GM12872 (cell line): ENCODE measurements at regions not wholly inside any gene's neighbourhood (a gene's known extent, or its start where the extent isn't known, plus 50 kb on each side); places are given as distances from the start of the nearest gene placed in this dataset.

ENCODE experiments used
- TF ChIP-seq, protein P1 (sequence below): IDR thresholded peaks from 3 replicates; pipeline ENCODE4 v1.5.1; 2011; ENCODE audit warnings: low read depth, mild to moderate bottlenecking, low read length, moderate library complexity; ENCODE audit not compliant: insufficient read depth

DNA sequence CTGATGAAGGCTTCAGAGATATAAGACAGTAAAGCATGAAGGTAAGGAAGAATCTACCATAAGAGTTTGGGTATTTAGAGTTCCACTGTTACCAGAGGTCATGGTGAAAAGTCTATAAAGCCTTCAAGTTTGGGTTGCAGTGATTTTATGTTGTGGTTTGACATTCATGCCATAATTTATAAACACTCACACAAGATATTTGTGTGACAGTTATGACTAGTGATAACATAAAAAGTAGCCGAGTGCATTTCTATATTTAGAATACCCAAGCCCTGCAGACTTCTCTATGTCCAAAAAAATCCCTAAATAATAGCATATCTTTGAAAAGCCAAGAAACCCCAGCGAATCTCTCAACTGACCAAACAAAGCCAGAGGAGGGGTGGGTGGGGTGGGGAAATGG is 229.9 kb downstream of the CXCL12 start:
- TF ChIP-seq, protein P1, sequence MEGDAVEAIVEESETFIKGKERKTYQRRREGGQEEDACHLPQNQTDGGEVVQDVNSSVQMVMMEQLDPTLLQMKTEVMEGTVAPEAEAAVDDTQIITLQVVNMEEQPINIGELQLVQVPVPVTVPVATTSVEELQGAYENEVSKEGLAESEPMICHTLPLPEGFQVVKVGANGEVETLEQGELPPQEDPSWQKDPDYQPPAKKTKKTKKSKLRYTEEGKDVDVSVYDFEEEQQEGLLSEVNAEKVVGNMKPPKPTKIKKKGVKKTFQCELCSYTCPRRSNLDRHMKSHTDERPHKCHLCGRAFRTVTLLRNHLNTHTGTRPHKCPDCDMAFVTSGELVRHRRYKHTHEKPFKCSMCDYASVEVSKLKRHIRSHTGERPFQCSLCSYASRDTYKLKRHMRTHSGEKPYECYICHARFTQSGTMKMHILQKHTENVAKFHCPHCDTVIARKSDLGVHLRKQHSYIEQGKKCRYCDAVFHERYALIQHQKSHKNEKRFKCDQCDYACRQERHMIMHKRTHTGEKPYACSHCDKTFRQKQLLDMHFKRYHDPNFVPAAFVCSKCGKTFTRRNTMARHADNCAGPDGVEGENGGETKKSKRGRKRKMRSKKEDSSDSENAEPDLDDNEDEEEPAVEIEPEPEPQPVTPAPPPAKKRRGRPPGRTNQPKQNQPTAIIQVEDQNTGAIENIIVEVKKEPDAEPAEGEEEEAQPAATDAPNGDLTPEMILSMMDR, result no peak

DNA sequence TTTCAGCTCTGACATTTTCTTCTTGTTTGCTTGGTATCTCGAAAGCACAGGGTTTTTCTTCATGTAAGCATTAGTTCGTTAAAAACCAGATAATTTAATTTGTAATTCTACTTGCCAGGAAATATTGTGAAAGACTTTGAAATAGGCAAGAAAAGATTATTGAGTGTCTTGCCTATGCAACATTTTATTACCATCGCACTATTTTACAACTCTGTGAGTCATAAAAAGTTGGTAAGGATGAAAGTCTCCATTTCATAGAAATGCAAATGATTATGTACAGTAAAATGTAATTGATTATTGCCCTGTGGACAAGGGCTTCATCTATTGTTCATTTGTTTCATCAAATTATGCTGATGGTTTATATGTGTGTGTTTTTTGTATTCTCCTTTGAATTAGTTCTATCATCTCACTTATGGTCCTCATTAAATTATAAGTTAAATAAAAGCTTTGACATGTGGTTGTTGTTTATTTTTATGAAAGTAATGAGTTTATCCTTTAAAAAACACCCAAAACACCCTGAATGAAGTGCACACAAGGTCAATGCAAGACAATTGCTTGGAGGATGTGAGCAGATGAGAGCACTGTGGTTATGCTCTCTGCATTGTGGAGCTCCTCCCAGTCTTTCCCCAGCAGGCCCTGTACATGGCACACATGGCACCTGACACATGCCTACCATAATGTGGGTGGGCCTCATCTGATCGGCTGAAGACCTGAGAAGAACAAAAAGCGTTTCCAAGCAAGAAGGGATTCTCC is 230.8 kb downstream of the CXCL12 start:
- TF ChIP-seq, protein P1, result no peak

DNA sequence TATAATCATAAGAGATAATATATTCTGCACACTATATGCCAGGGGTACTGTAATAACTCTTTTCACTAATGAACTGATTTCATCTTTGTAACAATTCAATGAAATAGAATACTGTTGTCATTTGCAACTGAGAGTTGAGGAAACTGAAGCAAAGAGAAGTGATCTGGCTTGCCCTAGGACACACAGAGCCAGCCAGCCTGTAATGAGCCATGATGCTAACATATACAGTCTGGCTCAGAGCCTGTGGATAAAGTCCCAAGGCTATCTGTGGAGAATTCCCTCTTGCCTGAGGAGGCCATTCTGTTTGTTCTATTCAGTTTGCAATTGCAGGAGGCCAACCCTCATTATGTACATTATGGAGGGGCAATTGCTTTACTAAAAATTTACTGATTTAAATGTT is 241.3 kb downstream of the CXCL12 start:
- TF ChIP-seq, protein P1, result no peak

DNA sequence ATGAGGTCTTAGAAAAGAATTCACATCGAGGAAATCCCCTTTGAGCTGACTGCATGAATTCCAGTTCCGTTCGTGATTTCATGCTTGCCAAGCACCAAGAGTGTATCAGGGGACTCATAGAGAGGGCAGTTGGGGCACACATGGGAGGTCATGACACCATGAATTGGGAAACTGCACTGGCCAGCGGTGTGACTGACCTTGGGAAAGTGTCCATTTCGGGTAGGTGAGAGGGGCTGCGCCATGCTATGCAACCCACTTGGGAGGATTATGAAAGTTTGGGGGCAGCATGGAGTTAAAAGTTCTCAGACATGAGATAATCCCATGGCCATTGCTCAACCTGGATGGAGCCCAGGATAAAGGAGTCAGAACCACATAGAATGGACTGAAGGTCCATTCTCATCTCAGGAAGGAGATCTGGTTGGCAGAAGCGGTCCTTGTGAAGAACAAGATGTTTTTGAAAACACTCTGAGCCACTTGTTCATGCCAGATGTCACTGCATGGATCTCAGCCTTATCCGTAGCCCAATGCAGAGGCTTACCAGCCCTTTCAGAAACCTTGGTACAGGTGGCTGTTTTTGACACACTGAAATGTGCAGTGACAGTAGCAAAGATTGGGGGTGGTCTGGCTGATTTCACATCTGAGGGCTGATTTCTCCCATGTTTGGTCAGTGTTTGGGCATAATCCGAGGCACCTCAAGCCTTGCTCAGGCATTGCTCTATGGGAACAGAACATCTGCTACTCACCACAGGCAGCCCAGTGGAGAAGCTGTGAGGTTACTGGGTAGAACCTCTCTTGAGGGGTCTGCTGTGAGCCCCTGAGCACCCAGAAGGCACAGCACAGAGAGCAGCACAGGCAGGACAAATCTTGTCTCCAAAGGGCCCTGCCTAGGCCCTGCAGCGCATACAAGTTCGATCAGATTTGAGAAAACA is 252.3 kb downstream of the CXCL12 start:
- TF ChIP-seq, protein P1, result no peak

DNA sequence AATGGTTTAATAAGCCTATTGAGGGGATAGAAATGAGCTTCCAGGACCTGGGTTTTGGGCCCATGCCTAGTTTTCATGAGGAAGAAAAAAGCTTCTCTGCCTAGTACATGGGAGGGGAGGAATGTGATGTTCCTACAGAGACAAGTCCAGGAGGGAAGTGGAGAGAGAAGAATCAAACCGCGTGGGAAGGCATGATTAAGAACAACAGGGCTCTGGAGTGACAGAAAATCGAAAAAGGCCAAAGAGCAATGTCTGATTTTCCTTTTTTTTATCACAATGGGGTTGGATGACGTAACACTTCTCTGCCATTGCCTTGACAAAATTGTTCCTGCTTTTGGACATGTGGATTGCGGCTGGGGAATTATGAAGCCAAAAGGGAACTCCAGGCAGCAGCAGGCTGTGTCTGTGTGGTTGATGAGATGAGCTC is 258.6 kb downstream of the CXCL12 start:
- TF ChIP-seq, protein P1, result no peak

DNA sequence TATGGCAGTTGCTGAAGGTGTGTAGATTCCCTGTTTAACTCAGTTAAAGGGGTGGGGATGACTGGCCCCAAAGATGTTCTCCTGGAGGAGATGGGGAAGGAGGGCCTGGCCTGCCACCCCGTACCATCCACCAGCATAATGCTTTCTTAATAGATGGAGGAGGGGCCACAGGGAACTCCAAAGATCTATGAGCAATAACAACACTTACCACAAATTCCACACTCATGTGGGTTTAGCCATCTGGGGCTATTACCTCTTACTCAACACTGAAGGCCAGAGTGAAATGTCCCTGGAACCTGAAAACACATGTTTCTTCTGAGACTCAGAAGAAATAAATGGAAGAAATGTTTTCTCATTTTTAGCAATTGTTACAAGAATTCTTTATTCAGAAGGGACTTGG is 259.0 kb downstream of the CXCL12 start:
- TF ChIP-seq, protein P1, result no peak

DNA sequence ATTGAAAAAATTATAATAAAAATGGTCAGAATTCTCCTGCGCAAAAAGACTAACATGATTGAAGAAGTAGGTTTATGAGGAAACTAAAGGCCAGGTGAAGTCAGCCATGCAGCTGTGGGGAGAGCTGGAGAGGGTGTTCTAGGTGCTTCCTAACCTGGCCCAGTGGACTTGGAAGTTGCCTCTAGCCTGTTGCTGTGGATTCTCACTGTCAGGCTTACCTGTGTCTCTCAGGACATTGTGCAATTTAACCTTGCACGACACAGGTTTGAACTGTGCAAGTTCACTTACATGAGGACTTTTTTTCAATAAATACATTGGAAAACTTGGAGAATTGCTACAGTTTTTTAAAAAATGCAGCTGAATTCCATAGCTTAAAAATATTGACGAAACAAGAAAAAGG is 266.4 kb downstream of the CXCL12 start:
- TF ChIP-seq, protein P1, result no peak
